Stimulated activated CD8-positive, alpha-beta memory T cell treated with anti-CD3 and anti-CD28 coated beads, Interleukin-2, amount 100 ng/mL, for 48 hours (primary cell): ENCODE measurements at regions not wholly inside any gene's neighbourhood (a gene's known extent, or its start where the extent isn't known, plus 50 kb on each side); places are given as distances from the start of the nearest gene placed in this dataset.

Experiments used
- DNase-seq, 2 donors: peaks; one replicate each; pipeline ENCODE4 v3.0.0-alpha.2; 2020; ENCODE audit warnings: low read depth in 2 of 2

DNA sequence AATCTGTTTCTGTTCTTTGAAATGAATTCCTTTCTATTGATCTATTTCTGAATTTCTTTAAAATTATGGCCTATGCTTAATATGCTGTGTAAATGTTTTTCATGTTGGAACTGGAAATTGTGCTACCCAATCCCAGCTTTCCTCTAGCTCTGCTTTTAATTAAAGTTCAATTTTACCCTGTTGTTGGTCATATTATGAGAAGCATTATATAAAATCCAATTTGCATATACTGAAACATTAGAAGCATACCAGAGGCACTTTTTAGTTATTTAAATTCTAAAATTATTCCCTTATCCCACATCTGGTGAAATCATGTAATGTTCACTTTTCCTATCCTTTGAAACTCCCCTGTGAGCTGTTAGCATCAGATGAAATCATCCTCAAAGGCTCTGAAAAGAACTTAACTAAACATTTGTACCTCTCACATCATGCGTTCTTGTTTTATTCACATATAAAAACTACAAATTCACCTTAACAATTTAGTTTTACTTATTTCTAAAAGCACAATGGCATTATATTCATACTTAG is 160.6 kb upstream of the COL21A1 start:
- no peak for DNase-seq

DNA sequence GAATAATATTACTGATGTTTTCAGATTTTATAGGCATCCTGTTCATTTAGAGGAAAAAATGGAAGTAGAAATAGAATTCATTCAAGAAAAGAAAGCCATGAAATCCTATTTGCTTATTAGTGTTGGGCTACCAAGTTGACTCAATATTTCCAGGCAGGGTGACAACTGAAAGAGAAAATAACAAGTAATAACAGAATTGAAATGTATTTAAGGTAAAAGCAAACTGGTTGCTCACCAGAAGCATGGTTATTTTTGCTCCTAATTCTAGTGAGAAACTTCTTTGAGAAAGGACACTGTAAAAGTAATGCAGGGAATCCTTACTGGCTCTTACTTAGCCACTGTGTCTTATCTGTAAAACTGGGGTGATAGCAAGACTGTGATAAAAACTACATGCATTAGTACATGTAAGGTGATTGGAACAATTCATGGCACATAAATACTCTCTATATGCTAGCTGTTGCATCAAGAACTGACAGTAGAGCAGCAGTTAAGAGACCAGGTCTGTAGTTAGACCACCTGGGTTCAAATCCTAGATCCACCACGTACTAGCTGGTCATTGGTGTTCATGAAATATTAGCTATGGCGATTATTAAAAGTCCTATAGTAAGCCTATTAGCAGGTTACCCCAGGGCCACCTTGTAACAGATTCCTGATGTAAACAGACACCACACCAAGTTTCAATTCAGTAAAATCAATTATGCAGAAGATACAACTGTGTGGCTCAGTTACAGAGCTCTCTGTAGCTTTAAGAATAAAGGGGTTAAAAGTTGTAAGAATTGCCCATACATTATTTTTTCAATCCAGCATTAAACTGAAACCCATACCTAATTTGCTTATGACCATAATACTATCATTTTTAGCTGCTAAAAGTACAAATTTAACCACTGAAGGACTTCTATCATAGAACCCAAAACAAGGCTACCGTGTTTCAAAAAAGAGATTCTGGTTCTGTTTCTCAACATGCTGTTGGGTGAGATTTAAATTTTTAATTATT is 159.2 kb upstream of the COL21A1 start:
- DNase-seq: no peak

DNA sequence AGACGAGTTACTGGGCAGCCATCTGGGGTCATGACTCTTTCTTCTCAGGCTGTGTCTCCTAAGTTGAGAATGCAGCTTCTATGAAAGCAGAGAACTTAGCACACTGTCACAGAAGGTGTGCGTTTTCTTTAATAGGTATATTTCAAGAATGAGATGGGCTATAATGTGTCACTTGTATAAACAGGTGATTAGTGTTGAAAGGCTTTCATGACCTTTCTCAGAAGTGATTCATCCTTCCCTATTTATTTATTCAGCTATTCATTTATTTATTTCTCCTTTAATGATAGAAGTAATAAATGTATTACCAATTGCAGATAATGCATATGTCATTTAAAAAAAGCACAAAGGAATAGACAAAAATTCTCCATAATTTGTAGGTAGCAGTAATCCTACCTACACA is 157.2 kb upstream of the COL21A1 start:
- no peak for DNase-seq

DNA sequence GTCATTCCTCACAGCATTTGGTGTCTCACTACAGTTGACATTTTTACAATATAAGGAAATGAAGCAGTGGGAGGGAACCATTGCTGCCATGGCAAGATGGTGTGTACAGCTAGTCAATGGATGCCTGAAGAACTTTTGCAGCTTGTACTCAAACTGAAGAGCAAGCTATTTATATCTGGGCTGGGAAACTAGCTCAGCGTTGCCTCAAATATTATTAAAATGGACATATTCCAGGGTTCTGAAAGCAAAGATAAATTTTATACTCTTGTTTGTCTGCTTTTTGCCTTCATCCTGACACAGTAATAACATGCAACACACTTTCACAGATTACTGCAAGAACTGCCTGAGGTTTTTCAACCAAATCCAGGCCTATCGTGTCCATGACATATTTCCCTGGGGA is 156.4 kb upstream of the COL21A1 start:
- no peak for DNase-seq

DNA sequence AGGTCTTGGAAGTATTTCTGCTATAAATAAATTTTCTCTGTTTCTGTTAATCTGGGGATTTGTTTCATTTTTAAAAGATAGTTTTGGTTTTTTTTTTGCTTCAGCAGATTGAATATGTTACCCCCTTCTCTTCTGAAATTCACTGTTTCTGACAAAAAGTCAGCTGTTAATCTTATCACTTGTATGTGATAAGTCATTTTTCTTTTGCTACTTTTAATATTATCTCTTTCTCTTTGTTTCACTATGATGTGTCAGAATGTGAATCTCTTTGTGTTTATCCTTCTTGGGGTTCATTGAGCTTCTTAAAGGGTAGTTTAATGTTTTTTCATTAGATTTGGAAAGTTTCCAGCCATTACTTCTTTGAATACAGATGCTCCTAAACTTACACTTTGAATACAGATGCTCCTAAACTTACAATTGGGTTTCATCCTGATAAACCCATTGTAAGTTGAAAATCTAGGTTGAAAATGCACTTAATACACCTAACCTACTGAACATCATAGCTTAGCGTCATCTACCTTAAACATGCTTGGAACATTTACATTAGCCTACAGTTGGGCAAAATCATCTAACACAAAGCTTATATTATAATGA is 154.2 kb upstream of the COL21A1 start:
- DNase-seq: no peak

DNA sequence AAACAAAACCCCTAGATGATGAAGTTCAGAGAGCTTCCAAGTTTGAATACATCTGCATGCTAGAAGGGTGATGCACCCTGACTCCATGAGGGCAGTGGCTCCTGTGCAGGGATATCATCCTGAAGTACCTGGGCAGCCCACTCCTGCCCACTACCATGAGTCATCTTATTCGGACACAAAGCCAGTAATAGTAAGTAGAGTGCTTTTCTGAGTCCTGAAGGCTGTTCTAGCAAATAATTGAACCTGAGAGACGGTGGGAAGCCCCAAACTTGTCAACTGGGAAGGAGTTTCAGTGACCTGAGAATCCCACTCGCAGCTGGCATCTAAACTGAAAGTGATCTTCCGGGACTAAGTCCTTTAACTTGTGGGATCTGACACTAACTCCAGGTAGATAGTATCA is 152.9 kb upstream of the COL21A1 start:
- no peak for DNase-seq

DNA sequence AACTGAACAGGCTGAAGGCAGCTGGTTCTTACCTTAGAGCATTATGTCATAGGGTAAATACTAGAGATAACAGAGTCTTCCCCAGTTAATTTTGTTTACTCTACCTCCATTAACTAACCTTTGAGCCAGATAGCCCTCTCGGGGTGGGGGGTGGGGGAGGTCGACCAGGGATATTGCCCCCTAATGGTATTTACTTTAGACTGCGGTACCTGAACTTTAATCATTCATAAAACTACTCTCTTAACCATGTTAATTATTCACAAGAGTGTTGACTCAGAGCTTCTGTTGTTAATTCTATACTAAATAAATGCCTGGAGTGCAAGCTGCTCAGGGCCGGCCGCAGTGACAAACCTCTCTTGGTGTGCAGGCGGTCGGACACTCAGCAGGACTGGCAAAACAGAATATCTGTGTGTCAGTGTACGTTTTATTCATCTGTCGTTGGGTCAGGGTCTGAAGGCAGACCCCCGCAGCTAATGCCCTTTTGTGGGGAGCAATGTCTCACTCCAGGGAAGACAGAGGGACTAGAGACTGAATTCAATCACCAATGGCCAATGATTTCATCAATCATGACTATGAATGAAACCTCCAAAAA is 152.4 kb upstream of the COL21A1 start:
- DNase-seq: no peak

DNA sequence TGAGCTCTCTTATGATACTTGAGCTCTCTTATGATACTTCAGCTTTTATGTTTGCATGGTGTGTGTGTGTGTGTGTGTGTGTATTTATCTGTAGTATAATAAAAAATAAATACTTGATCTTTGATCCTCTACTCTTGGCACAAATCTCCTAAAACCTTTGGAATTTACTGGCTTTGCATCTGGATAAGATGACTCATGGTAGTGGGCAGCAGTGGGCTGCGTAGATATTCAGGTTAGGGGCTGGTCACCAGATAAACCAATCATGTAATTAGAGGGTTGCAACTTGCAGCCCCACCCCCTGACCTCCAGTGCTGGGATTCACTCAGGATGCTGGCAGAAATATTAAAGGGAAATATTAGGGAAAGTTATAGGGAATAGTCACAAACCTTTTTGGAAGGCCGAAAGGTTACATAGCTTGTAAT is 151.9 kb upstream of the COL21A1 start:
- DNase-seq: no peak

DNA sequence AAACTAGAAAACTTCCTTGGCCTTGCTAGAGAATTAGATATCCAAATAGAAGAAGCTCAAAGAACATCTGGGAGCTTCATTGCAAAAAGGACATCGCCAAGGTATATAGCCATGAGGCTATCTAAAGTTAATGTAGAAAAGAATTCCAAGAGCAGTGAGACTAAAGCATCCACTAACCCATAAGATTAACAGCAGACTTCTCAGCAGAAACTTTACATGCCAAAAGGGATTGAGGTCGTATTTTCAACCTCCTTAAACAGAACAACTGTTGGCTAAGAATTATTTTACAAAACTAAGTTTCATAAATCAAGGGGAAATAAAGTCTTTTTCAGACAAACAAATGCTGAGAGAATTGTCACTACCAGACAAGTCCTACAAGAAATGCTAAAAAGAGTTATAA is 149.1 kb upstream of the COL21A1 start:
- no peak for DNase-seq

DNA sequence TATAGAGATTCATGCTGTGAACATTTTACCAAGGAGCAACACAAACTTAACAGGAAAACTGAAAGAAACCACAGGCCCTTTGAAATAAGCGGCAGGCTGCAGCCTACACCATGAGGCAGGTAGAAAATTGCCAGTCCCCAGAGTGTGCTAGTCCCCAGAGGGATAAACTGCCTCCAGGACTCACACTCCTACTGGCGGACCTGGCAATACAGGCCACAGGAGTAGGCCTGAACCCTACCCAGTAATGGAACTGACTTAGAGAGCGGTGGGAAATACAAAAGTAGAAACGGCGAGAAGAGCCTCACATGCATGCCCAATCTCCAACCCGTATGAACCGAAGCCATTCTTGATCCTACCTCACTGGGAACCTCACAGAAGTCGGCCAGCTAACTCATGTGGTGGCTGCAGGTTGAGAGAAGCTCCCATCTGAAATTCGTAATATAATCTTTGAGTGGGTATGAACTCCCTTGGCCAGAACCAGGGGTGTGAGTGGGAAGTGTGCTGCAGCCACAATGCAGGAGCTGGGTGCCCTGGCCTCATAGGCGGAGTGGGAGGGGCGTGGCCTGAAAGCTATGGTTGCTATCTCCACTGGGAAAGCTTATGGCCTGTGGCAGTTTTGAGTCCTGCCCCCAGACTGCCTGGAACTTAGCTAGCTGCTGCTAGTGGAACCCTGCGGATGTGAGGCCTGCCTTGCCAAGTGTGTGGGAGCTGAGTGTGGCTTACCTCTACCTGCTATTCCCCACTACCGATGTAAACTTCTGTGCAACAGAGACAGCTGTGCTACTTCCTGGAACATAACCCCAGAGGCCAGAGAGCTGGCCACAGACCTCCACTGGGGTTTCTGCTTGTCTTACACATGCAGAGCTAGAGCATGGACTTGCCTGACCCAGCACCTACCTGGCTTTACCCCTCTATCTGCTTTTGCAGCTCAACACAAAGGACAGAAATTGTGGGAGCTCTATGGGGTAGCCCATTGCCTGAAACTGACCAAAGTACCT is 146.5 kb upstream of the COL21A1 start:
- no peak for DNase-seq

DNA sequence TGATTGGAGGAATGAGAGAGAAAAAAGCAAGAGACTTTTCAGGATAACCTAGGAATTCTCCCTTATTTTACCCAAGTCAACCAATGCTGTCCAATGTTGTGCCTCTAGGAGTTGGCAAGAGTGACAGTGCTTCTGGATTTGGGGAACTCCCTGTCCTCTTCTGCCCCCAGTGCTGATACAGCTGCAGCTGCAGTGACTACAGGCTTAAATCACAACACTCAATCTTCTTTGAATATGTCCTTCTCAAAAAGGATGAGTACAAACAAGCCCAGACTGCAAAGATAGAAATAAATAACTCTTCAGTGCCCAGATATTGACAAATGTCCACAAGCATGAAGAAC is 141.0 kb upstream of the COL21A1 start:
- no peak for DNase-seq

DNA sequence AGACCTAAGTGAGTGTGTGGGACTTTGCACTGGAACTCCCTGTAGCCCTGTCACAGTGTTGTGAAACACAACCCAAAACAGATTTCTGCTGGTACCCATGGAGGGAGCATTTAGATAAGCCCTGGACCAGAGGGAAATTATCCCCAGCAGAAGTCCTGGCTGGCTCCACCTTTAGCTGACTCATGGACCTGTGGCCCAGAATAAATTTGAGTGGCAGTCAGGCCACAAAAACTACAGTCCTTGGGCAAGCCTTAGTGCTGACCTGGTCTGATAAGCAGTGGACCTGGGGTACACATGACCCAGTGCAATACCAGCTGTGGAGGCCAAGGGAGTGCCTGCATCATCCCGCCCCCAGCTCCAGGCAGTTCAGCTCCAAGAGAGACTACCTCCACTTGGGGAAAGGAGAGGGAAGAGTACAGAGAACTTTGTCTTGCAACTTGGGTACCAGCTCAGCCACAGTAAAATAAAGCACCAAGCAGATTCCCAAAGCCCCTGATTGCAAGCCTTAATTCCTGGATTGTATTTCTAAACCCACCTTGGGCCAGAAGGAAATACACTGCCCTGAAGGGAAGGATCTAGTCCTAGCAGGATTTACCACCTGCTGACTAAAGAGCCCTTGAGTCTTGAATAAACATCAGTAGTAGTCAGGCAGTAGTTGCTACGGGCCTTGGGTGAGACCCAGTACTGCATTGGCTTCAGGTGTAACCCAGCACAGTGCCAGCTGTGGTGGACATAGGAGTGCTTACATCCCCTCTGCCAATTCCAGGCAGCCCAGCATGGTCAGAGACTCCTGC is 140.4 kb upstream of the COL21A1 start:
- DNase-seq: no peak

DNA sequence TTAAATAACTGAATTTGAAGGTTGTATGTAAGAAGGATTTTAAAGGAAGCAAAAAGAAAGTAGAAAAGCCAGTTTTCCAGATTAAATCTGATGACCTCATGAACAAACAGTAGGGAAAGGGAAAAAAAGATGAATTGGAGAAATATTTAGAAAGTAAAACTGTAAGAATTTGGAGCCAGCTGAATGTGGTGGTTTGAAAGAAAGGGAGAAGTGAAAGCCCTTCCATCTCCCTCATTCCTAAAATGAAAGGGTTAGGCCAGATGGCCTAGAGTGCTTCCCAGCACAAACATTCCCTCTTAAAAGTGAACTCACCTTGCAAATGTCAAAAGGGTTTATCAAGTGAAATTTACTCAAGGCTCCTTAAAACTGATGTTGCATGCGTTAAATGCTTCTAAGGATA is 139.3 kb upstream of the COL21A1 start:
- no peak for DNase-seq

DNA sequence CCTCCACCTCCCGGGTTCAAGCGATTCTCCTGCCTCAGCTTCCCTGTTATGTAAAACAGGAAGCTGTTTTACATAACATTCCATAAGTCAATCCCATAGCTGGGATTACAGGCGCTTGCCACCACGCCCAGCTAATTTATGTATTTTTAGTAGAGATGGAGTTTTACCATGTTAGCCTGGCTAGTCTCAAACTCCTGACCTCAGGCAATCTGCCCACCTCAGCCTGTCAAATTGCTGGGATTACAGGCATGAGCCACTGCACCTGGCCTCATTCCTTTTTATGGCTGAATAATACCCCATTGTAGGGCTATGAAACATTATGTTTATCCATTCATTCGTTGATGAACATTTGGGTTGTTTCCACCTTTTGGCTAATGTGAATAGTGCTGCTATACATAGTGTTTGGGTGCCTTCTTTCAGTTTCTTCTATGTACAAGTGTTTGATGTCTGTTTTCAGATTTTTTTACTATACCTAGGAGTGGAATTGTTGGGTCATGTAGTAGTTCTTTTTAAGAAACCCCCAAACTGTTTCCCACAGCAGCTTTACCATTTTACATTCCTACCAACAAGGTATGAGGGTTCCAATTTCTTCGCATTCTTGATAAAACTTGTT is 138.7 kb upstream of the COL21A1 start:
- no peak for DNase-seq

DNA sequence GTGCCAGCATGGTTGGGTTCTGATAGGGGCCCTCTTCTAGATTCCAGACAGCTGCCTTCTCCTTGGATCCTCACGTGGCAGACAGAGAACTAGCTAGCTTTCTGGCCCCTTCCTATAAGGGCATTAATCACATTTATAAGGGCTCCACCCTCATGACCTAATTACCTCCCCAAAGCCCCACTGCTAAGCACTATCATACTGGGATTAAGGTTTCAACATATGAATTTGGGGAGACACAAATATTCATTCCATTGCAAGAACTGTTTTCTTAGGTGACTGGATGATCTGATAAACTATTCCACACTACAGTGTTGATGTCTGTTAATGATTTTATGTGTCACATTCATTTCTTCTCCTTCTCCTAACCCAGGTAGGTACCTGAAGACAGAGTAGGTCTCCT is 135.8 kb upstream of the COL21A1 start:
- DNase-seq: no peak

DNA sequence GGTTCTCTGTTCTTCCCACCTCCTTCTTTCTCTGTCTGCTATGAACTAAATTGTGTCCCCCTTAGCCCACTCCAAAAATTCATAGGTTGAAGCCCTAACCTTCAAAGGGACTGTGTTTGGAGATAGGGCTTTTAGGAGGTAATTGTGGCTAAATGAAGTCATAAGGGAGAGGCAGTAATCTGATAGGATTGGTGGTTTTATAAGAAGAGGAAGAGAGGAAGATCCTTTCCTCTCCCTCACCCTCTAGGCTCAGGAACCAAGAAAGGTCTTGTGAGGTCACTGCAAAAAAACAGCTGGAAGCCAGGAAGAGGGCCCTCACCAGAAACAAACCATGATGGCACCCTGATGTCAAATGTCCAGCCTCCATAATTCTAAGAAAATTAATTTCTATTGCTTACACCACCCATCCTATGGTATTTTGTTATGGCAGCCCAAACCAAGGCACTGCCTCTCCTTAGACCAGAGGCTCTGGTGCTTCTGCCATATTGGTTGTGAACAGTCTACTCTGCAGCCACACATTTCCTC is 135.1 kb upstream of the COL21A1 start:
- DNase-seq: no peak

DNA sequence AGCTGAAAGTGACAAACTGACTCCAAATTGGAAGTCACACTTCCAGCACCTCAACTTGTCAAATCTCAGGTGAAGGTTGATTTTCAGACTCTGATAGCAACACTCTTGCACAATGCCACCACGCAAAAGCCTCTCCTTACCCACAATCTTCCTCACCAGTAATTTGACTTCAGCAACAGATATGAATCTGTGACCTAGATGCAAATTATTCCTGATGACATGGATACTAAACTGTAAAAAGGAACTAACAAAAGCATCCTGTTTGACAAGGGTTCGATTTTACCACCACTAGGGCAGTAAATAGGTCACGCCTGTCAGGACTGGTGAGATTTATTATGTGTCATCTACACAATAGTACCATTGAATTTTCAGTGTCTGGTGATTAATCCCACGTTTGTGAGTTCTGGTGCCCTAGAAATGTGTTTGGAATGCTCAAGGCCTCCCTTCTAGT is 134.4 kb upstream of the COL21A1 start:
- no peak for DNase-seq

DNA sequence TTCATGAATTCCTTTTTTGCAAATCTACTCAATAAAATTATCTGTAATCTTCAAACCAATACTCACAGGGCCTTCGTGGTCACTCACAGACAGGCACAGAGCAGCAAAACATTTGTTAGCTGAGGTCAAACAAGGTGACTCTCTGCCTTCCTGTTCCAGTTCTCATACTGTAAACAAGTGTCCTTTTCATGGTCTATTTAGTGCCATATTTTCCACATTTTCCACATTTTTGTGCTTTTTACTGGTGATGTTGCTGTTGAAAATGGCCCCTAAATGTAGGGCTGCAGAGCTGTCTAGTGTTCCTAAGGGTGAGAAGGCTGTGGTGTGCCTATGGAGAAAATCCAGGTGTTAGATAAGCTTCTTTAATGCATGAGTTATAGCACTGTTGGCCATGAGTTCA is 133.1 kb upstream of the COL21A1 start:
- DNase-seq: no peak

DNA sequence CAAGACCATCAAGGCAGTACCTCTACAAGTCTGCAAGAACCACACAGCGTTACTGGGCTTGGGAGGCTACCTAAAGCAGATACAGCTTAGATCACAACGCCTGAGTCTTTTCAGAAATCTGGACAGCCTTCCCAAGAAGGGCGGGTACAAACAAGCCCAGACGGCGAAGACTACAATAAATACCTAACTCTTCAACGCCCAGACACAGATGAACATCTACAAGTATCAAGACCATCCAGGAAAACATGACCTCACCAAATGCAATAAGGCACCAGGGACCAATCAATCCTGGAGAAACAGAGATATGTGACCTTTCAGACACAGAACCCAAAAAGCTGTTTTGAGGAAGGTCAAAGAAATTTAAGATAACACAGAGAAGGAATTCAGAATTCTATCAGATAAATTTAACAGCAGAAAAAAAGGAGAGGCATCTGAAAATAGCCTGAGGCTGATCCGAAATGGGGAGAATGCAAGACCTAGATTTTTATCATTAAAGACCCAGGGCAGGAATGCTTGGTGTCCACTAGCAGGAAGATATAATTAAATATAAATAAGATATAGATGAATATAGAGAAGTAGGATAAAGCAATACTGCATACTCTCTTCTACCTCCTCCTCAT is 131.7 kb upstream of the COL21A1 start:
- DNase-seq: no peak
